CD4-positive, alpha-beta T cell treated with Interleukin-4 for 1 hour (primary cell): ENCODE measurements at regions not wholly inside any gene's neighbourhood (a gene's known extent, or its start where the extent isn't known, plus 50 kb on each side); places are given as distances from the start of the nearest gene placed in this dataset.

Source experiments
- DNase-seq, 2 donors: peaks; one replicate each; pipeline ENCODE4 v3.0.0-alpha.2; 2020 to 2022

- DNase-seq, result no peak
Measured at GRCh38 chr4:110900213-110900769, 277.4 kb upstream of the PITX2 start.

- DNase-seq, result no peak
Measured at GRCh38 chr4:110902500-110902899, 279.6 kb upstream of the PITX2 start.

- no peak for DNase-seq
Measured at GRCh38 chr4:110904435-110905065, 281.7 kb upstream of the PITX2 start.

GRCh38 chr4:110905367-110905766 lies 282.5 kb upstream of the PITX2 start:
- no peak for DNase-seq

- no peak for DNase-seq
Measured at GRCh38 chr4:110907801-110908313, 285.0 kb upstream of the PITX2 start.

- DNase-seq, result no peak
Measured at GRCh38 chr4:110914791-110915190, 291.9 kb upstream of the PITX2 start.

- no peak for DNase-seq
Measured at GRCh38 chr4:110915301-110915700, 292.4 kb upstream of the PITX2 start.

GRCh38 chr4:110916505-110916904 lies 293.6 kb upstream of the PITX2 start:
- DNase-seq, result no peak

- DNase-seq, result no peak
Measured at GRCh38 chr4:110917835-110918234, 295.0 kb upstream of the PITX2 start.

- DNase-seq, result no peak
Measured at GRCh38 chr4:110920990-110921389, 298.1 kb upstream of the PITX2 start.

GRCh38 chr4:110924761-110925160 lies 301.9 kb upstream of the PITX2 start:
- DNase-seq, result no peak

- no peak for DNase-seq
Measured at GRCh38 chr4:110926841-110927400, 304.0 kb upstream of the PITX2 start.

GRCh38 chr4:110933341-110933740 lies 310.5 kb upstream of the PITX2 start:
- no peak for DNase-seq

GRCh38 chr4:110944501-110944900 lies 321.6 kb upstream of the PITX2 start:
- DNase-seq, result no peak

- no peak for DNase-seq
Measured at GRCh38 chr4:110945600-110945999, 322.7 kb upstream of the PITX2 start.

- DNase-seq, result no peak
Measured at GRCh38 chr4:110949542-110949941, 326.7 kb upstream of the PITX2 start.

- DNase-seq, result no peak
Measured at GRCh38 chr4:110950731-110951130, 327.9 kb upstream of the PITX2 start.

GRCh38 chr4:110953191-110953590 lies 330.3 kb upstream of the PITX2 start:
- DNase-seq, result no peak

GRCh38 chr4:110953898-110954297 lies 331.0 kb upstream of the PITX2 start:
- no peak for DNase-seq

GRCh38 chr4:110955748-110956147 lies 332.9 kb upstream of the PITX2 start:
- DNase-seq, result no peak

- DNase-seq, result no peak
Measured at GRCh38 chr4:110959041-110959643, 336.3 kb upstream of the PITX2 start.

- DNase-seq, result no peak
Measured at GRCh38 chr4:110961066-110961465, 338.2 kb upstream of the PITX2 start.

- no peak for DNase-seq
Measured at GRCh38 chr4:110962616-110963015, 339.7 kb upstream of the PITX2 start.

GRCh38 chr4:110963662-110964280 lies 340.9 kb upstream of the PITX2 start:
- no peak for DNase-seq
